ENCODE measurements at regions not wholly inside any gene's neighbourhood (a gene's known extent, or its start where the extent isn't known, plus 50 kb on each side); places are given as distances from the start of the nearest gene placed in this dataset.
"Not testable (repeated sequence)": the region's sequence is repeated elsewhere in the genome, so short reads cannot be mapped to it uniquely, and the experiment has no call there.

GRCh38 chr1:94350350-94350924, 67.8 kb upstream of the ABCD3 start (continued):
- TF ChIP-seq HOXA7 (CRISPR knock-in tag; IDR thresholded peaks at IDR 0.05; ENCODE audit: borderline replicate concordance) (no peak), ZNF24 (tag by site-specific recombination; IDR thresholded peaks at IDR 0.05) (no peak), ZNF514 (tag by site-specific recombination; IDR thresholded peaks at IDR 0.05) (no peak), HIC1 (tag by site-specific recombination; IDR thresholded peaks at IDR 0.05) (no peak), OVOL3 (tag by site-specific recombination; IDR thresholded peaks at IDR 0.05) (no peak)

GRCh38 chr1:94349853-94350252, 68.3 kb upstream of the ABCD3 start:
- no peaks in the 10 kb centered on the region for H3K4me1 ChIP-seq (ENCODE audit: control insufficient read depth, insufficient read depth, low read length)
- no peaks in the 10 kb centered on the region for H3K9me3 ChIP-seq (ENCODE audit: control insufficient read depth, insufficient read depth, low read depth, low read length)
- no peak overlapping the region for H3K4me3 ChIP-seq (ENCODE audit: low read depth, low read length)
- POLR2A ChIA-PET: no interaction called here
- CTCF ChIA-PET: interaction anchor here (1.2 kb wide), 1 partner anchor 14 kb away, joined by 4 read pairs; no protein-coding TSS in a partner anchor
- no peaks in the 10 kb centered on the region for H3K36me3 ChIP-seq (ENCODE audit: control insufficient read depth in 2 of 2, insufficient read depth in 1 of 2, low read length in 2 of 2)
- H3K27ac ChIP-seq (ENCODE audit: extremely low read depth, low read depth, low read length): no peak overlapping the region
- TF ChIP-seq ZNF16 (tag by site-specific recombination; IDR thresholded peaks at IDR 0.05; ENCODE audit: low read depth) (no peak), KLF7 (tag by site-specific recombination; IDR thresholded peaks at IDR 0.05; ENCODE audit: borderline replicate concordance) (no peak), ZXDB (tag by site-specific recombination; IDR thresholded peaks at IDR 0.05) (no peak), ZNF837 (tag by site-specific recombination; IDR thresholded peaks at IDR 0.05) (no peak), ZNF362 (tag by site-specific recombination; IDR thresholded peaks at IDR 0.05) (no peak), ZNF26 (tag by site-specific recombination; IDR thresholded peaks at IDR 0.05) (no peak), ZBTB21 (tag by site-specific recombination; IDR thresholded peaks at IDR 0.05) (no peak), ZNF24 (tag by site-specific recombination; IDR thresholded peaks at IDR 0.05) (no peak), ZNF488 (tag by site-specific recombination; IDR thresholded peaks at IDR 0.05) (no peak), ZNF645 (tag by site-specific recombination; IDR thresholded peaks at IDR 0.05) (no peak), SETDB1 (IDR thresholded peaks at IDR 0.05; ENCODE audit: insufficient read length, low read length) (no peak), ZNF2 (tag by site-specific recombination; IDR thresholded peaks at IDR 0.05) (no peak), HOXD13 (CRISPR knock-in tag; IDR thresholded peaks at IDR 0.05; ENCODE audit: borderline replicate concordance) (no peak), KLF16 (tag by site-specific recombination; IDR thresholded peaks at IDR 0.05) (no peak), ZNF174 (tag by site-specific recombination; IDR thresholded peaks at IDR 0.05) (no peak), ZNF660 (tag by site-specific recombination; IDR thresholded peaks at IDR 0.05) (no peak), ZNF138 (tag by site-specific recombination; IDR thresholded peaks at IDR 0.05; ENCODE audit: borderline replicate concordance) (no peak), ZNF792 (tag by site-specific recombination; IDR thresholded peaks at IDR 0.05) (no peak)

GRCh38 chr1:94348386-94348785, 69.8 kb upstream of the ABCD3 start:
- H3K36me3 ChIP-seq (ENCODE audit: control insufficient read depth in 2 of 2, insufficient read depth in 1 of 2, low read length in 2 of 2); H3K9me3 ChIP-seq (ENCODE audit: control insufficient read depth, insufficient read depth, low read depth, low read length); H3K27ac ChIP-seq (ENCODE audit: extremely low read depth, low read depth, low read length); CTCF ChIA-PET; H3K4me3 ChIP-seq (ENCODE audit: low read depth, low read length); H3K4me1 ChIP-seq (ENCODE audit: control insufficient read depth, insufficient read depth, low read length); POLR2A ChIA-PET: not testable (repeated sequence)

All from HEK293 (cell line).